Ascending aorta (tissue), 2 donors: ENCODE measurements at regions not wholly inside any gene's neighbourhood (a gene's known extent, or its start where the extent isn't known, plus 50 kb on each side); places are given as distances from the start of the nearest gene placed in this dataset.

ENCODE experiments used
- DNase-seq, 2 donors: peaks; one replicate each; pipeline ENCODE4 v3.0.0-alpha.2; 2019; ENCODE audit warnings: low spot score in 2 of 2
- H3K27ac ChIP-seq, 2 donors: fragments of 200-600 bp; sonication (generic); one replicate each; pipeline ENCODE4 v1.5.1; 2016 to 2017; ENCODE audit warnings: mild to moderate bottlenecking in 1 of 2
- H3K27me3 ChIP-seq: fragments of 200-600 bp; sonication (generic); one replicate; pipeline ENCODE4 v1.5.1; 2017
- H3K36me3 ChIP-seq, 2 donors: fragments of 200-600 bp; sonication (generic); one replicate each; pipeline ENCODE4 v1.5.1; 2016
- H3K4me1 ChIP-seq, 2 donors: fragments of 200-600 bp; sonication (generic); one replicate each; pipeline ENCODE4 v1.5.1; 2016 to 2017; ENCODE audit warnings: mild to moderate bottlenecking in 1 of 2
- H3K4me3 ChIP-seq, 2 donors: fragments of 200-600 bp; sonication (generic); one replicate each; pipeline ENCODE4 v1.5.1; 2016 to 2017; ENCODE audit warnings: mild to moderate bottlenecking in 1 of 2
- H3K9me3 ChIP-seq, 2 donors: fragments of 200-600 bp; sonication (generic); one replicate each; pipeline ENCODE4 v1.5.1; 2016
- intact Hi-C: fragments of 100-400 bp; cut with DNase I; formaldehyde crosslinking; loops from one replicate; pipeline ENCODE4 v1.15.1; 2023
- TF ChIP-seq, protein P1 (sequence below), 3 experiments: fragments of 200-600 bp in 2 of 3; fragments of 450-650 bp in 1 of 3; sonication (generic) in 2 of 3; IDR thresholded peaks; one replicate each; pipeline ENCODE4 v1.5.1; 2016 to 2019; ENCODE audit warnings: antibody characterized with exemption in 3 of 3, mild to moderate bottlenecking in 1 of 3, moderate library complexity in 1 of 3

DNA sequence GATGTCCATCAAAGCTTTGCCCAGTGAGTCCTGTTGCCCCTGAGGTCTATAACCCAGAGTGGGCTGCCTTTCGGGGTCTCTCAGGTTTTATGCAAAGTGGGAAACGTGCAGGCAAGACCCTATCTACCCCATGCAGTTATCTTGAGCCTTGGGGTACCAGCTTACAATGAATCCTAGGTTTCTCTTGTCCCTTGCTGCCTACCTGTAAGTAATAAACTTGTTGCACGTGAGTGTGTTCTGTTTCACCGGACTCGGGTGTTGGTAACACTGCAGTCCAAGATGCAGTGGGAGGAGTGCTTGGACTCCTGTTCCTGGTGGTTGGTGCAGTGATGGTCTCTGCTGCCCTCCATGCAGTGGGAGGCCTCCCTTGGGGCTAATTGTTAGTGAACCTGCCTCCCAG is 85.6 kb upstream of the ALDH1B1 start:
- Histone ChIP-seq H3K36me3 (no peaks in the 10 kb centered on the region), H3K27me3 (no peaks in the 10 kb centered on the region), H3K4me1 (peaks cover 2 to 19% of the 10 kb centered on the region in 2 donors), H3K4me3 (no peak overlapping the region), H3K9me3 (no peaks in the 10 kb centered on the region), H3K27ac (no peak overlapping the region)
- intact Hi-C loops = no loop called here
- no peak for DNase-seq
- TF ChIP-seq, protein P1, sequence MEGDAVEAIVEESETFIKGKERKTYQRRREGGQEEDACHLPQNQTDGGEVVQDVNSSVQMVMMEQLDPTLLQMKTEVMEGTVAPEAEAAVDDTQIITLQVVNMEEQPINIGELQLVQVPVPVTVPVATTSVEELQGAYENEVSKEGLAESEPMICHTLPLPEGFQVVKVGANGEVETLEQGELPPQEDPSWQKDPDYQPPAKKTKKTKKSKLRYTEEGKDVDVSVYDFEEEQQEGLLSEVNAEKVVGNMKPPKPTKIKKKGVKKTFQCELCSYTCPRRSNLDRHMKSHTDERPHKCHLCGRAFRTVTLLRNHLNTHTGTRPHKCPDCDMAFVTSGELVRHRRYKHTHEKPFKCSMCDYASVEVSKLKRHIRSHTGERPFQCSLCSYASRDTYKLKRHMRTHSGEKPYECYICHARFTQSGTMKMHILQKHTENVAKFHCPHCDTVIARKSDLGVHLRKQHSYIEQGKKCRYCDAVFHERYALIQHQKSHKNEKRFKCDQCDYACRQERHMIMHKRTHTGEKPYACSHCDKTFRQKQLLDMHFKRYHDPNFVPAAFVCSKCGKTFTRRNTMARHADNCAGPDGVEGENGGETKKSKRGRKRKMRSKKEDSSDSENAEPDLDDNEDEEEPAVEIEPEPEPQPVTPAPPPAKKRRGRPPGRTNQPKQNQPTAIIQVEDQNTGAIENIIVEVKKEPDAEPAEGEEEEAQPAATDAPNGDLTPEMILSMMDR (IDR thresholded peaks at IDR 0.05) = no peak

DNA sequence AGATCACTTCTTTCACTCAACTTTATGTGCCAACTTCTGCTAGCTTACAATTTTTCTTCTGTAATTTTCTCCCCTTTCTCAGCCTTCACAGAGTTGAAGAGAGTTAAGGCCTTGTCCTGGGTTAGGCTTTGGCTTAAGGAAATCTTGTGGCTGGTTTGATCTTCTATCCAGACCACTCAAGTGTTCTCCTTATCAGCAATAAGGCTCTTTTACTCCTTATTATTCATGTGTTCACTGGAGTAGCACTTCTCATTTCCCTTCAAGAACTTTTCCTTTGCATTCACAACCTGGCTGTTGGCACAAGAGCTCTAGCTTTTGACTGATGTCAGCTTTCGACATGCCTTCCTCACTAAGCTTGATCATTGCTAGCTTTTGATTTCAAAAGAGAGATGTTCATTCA is 86.9 kb upstream of the ALDH1B1 start:
- Histone ChIP-seq H3K4me1 (peaks cover 2 to 12% of the 10 kb centered on the region in 2 donors), H3K9me3 (no peaks in the 10 kb centered on the region), H3K4me3 (no peak overlapping the region), H3K27me3 (no peaks in the 10 kb centered on the region), H3K27ac (no peak overlapping the region), H3K36me3 (no peaks in the 10 kb centered on the region)
- TF ChIP-seq, protein P1 (IDR thresholded peaks at IDR 0.05) = no peak
- intact Hi-C loops = no loop called here
- no peak for DNase-seq

DNA sequence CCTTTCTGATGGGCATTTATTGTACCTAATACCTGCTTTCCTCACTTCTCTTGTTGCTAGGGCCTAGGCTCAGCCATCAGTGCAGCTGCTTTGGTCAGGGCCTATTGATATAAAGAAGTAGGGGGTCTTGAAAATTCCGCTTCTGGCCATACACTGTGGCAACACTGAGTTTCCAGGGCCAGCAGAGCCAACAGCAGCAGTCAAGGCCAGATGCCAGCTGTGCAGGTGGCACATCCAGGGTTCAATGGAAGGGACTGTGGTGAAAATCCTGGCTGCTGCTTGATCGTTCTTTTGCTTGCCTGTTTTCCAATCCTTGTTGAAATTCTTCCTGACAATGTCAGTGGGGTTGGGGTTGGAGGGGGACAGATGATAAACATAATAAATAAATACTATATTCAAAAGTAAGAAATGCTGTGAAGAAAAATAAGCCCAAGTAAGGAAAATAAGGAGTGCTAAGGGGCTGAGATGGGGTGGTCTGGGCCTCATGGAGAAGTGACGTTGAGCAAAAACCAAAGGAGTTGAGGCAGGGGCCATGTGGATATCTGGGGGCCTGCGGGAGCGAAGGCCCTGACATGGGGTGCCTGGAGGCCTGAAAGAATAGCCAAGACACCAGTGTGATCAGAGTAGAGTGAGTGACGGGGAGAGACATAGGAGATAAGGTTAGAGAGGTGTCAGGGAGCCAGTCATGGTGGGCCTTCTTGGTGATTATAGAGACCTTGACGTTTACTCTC is 91.0 kb upstream of the ALDH1B1 start:
- TF ChIP-seq, protein P1 (IDR thresholded peaks at IDR 0.05) = no peak
- intact Hi-C loops = no loop called here
- H3K4me3 ChIP-seq = no peak overlapping the region

DNA sequence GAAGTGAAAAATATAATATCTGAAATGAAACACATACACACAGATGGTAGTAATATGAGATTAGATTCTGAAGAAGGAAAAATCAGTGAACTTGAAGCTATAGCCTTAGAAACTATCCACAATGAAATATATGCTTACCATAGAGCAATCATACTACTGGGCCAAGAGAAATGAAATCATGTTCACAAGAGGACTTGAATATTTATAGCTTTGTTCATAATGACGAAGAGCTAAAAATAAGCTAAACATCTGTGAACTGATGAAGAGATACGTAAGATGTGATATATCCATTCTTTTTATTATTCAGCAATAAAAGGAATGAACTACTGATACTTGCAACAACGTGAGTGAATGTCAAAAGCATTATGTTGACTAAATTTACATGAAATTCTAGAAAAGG is 92.6 kb upstream of the ALDH1B1 start:
- Histone ChIP-seq H3K9me3 (no peaks in the 10 kb centered on the region), H3K27ac (no peak overlapping the region), H3K36me3 (no peaks in the 10 kb centered on the region), H3K27me3 (no peaks in the 10 kb centered on the region), H3K4me3 (no peak overlapping the region), H3K4me1 (peaks cover under 1 to 3% of the 10 kb centered on the region in 2 donors)
- TF ChIP-seq, protein P1 (IDR thresholded peaks at IDR 0.05) = no peak
- DNase-seq = no peak
- intact Hi-C loops = no loop called here

More for the DNA sequence above, 91.0 kb upstream of the ALDH1B1 start:
- no peak for DNase-seq
- no peaks in the 10 kb centered on the region for H3K27me3 ChIP-seq
- H3K36me3 ChIP-seq = no peaks in the 10 kb centered on the region
- H3K4me1 ChIP-seq = no peaks in the 10 kb centered on the region
- H3K9me3 ChIP-seq = no peaks in the 10 kb centered on the region
- no peak overlapping the region for H3K27ac ChIP-seq

DNA sequence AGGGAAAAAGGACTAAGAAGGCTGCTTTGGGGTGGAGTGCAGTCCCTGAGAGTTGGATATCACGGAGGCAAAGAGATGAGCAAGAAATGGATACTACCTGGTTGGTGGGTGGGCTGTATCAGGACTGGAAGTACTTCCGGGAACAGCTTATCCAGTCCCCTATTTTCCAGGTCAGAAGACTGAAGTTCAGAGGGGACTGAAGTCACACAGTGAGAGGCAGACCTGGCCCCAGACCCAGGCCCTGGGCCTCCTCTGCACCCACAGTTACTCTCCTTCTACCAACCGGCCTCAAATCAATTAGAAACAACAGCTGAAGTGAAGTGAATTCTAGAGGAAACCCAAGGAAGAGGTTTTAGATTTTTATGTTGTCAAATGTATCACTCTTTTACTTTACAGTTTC is 93.6 kb upstream of the ALDH1B1 start:
- TF ChIP-seq, protein P1 (IDR thresholded peaks at IDR 0.05) = no peak
- Histone ChIP-seq H3K4me3 (no peak overlapping the region), H3K27ac (no peak overlapping the region), H3K36me3 (no peaks in the 10 kb centered on the region), H3K4me1 (peaks cover 5 to 10% of the 10 kb centered on the region in 2 donors), H3K9me3 (no peaks in the 10 kb centered on the region), H3K27me3 (no peaks in the 10 kb centered on the region)
- intact Hi-C loops = no loop called here
- no peak for DNase-seq
